ENCODE measurements at regions not wholly inside any gene's neighbourhood (a gene's known extent, or its start where the extent isn't known, plus 50 kb on each side); places are given as distances from the start of the nearest gene placed in this dataset.
A peak's percentile ranks its signal among the peaks of the same experiment; 100 is the strongest.

GRCh38 chr16:64250866-64251265 lies 871.0 kb downstream of the CDH11 start:
- DNase-seq (ENCODE audit: low read depth, low spot score) = no peak

- no peak for DNase-seq (ENCODE audit: low read depth, low spot score)
Observed at GRCh38 chr16:64242492-64242891, 879.4 kb downstream of the CDH11 start.

GRCh38 chr16:64240586-64240985 lies 881.3 kb downstream of the CDH11 start:
- no peak for DNase-seq (ENCODE audit: low read depth, low spot score)

GRCh38 chr16:64238571-64238970 lies 883.3 kb downstream of the CDH11 start:
- DNase-seq (ENCODE audit: low read depth, low spot score) = no peak

- no peak for DNase-seq (ENCODE audit: low read depth, low spot score)
Observed at GRCh38 chr16:64236316-64236715, 885.5 kb downstream of the CDH11 start.

GRCh38 chr16:64234200-64234599 lies 887.7 kb downstream of the CDH11 start:
- peak; percentile 1 for DNase-seq (ENCODE audit: low read depth, low spot score)

- no peak for DNase-seq (ENCODE audit: low read depth, low spot score)
Observed at GRCh38 chr16:64225696-64226095, 896.2 kb downstream of the CDH11 start.

GRCh38 chr16:64225036-64225435 lies 896.8 kb downstream of the CDH11 start:
- no peak for DNase-seq (ENCODE audit: low read depth, low spot score)

GRCh38 chr16:64217789-64218535 lies 903.9 kb downstream of the CDH11 start:
- DNase-seq (ENCODE audit: low read depth, low spot score) = no peak

- DNase-seq (ENCODE audit: low read depth, low spot score) = no peak
Observed at GRCh38 chr16:64215730-64216129, 906.1 kb downstream of the CDH11 start.

GRCh38 chr16:64211331-64211730 lies 910.5 kb downstream of the CDH11 start:
- no peak for DNase-seq (ENCODE audit: low read depth, low spot score)

GRCh38 chr16:64206862-64207261 lies 915.0 kb downstream of the CDH11 start:
- DNase-seq (ENCODE audit: low read depth, low spot score) = no peak

GRCh38 chr16:64203126-64203525 lies 918.7 kb downstream of the CDH11 start:
- no peak for DNase-seq (ENCODE audit: low read depth, low spot score)

- no peak for DNase-seq (ENCODE audit: low read depth, low spot score)
Observed at GRCh38 chr16:64202571-64202970, 919.3 kb downstream of the CDH11 start.

- DNase-seq (ENCODE audit: low read depth, low spot score) = no peak
Observed at GRCh38 chr16:64196444-64196843, 925.4 kb downstream of the CDH11 start.

- DNase-seq (ENCODE audit: low read depth, low spot score) = no peak
Observed at GRCh38 chr16:64185954-64186353, 935.9 kb downstream of the CDH11 start.

- no peak for DNase-seq (ENCODE audit: low read depth, low spot score)
Observed at GRCh38 chr16:64184156-64184555, 937.7 kb downstream of the CDH11 start.

- DNase-seq (ENCODE audit: low read depth, low spot score) = no peak
Observed at GRCh38 chr16:64182985-64183384, 938.9 kb downstream of the CDH11 start.

- no peak for DNase-seq (ENCODE audit: low read depth, low spot score)
Observed at GRCh38 chr16:64181271-64181925, 940.5 kb downstream of the CDH11 start.

GRCh38 chr16:64180136-64180900 lies 941.5 kb downstream of the CDH11 start:
- no peak for DNase-seq (ENCODE audit: low read depth, low spot score)

GRCh38 chr16:64174327-64174726 lies 947.5 kb downstream of the CDH11 start:
- DNase-seq (ENCODE audit: low read depth, low spot score) = no peak

GRCh38 chr16:64172652-64173051 lies 949.2 kb downstream of the CDH11 start:
- DNase-seq (ENCODE audit: low read depth, low spot score) = no peak

- no peak for DNase-seq (ENCODE audit: low read depth, low spot score)
Observed at GRCh38 chr16:64172226-64172625, 949.6 kb downstream of the CDH11 start.

Data from brain pericyte (primary cell).